ENCODE measurements at regions not wholly inside any gene's neighbourhood (a gene's known extent, or its start where the extent isn't known, plus 50 kb on each side); places are given as distances from the start of the nearest gene placed in this dataset.

GRCh38 chr16:86327321-86327720, 183.0 kb upstream of the FOXF1 start:
- Histone ChIP-seq H3K27me3 (ENCODE audit: control insufficient read depth, extremely low read depth, insufficient read depth, low read length) (no peaks in the 10 kb centered on the region), H3K36me3 (ENCODE audit: control insufficient read depth in 2 of 2, extremely low read depth in 1 of 2, insufficient read depth in 2 of 2, low read length in 2 of 2) (no peaks in the 10 kb centered on the region), H3K4me3 (ENCODE audit: control insufficient read depth in 2 of 3, extremely low read depth in 1 of 3, insufficient read depth in 2 of 3, low read depth in 1 of 3, low read length in 3 of 3) (no peak overlapping the region), H3K4me2 (ENCODE audit: control insufficient read depth, extremely low read depth, insufficient read depth, low read depth, low read length) (no peak overlapping the region), H4K20me1 (ENCODE audit: control insufficient read depth, extremely low read depth, insufficient read depth, low read length) (no peaks in the 10 kb centered on the region), H3K4me1 (ENCODE audit: control insufficient read depth, extremely low read depth, insufficient read depth, low read length) (no peaks in the 10 kb centered on the region), H3K9ac (ENCODE audit: control insufficient read depth, extremely low read depth, insufficient read depth, low read length) (no peak overlapping the region), H3K79me2 (ENCODE audit: control insufficient read depth, insufficient read depth, low read length) (no peaks in the 10 kb centered on the region), H3K9me1 (ENCODE audit: control insufficient read depth, extremely low read depth, insufficient read depth, low read length) (no peaks in the 10 kb centered on the region), H2AFZ (ENCODE audit: control insufficient read depth, low read length) (no peak overlapping the region), H3K27ac (ENCODE audit: control insufficient read depth, insufficient read depth, low read length) (no peak overlapping the region), H3K9me3 (ENCODE audit: control insufficient read depth, low read depth, low read length) (peaks cover 2% of the 10 kb centered on the region)
- no peak for DNase-seq (ENCODE audit: low read depth, low spot score)
- no peak for FAIRE-seq
- dilution Hi-C loops (cut with MboI; ENCODE audit: extremely low pct_ligation_motif_present, low sequenced_read_pairs), result no loop called here
- no peak for TF ChIP-seq EZH2 (IDR thresholded peaks at IDR 0.05; ENCODE audit: low read length)
- no peak for TF ChIP-seq CTCF (optimal IDR thresholded peaks at IDR 0.05 in 1 of 3, IDR thresholded peaks at IDR 0.05 in 1 of 3, conservative IDR thresholded peaks at IDR 0.05 in 1 of 3; ENCODE audit: extremely low read depth in 1 of 3, insufficient read depth in 2 of 3, low read length in 3 of 3)

- no peak for DNase-seq (ENCODE audit: low read depth, low spot score)
- Histone ChIP-seq H3K4me3 (ENCODE audit: control insufficient read depth in 2 of 3, extremely low read depth in 1 of 3, insufficient read depth in 2 of 3, low read depth in 1 of 3, low read length in 3 of 3) (no peak overlapping the region), H3K27me3 (ENCODE audit: control insufficient read depth, extremely low read depth, insufficient read depth, low read length) (no peaks in the 10 kb centered on the region), H3K4me2 (ENCODE audit: control insufficient read depth, extremely low read depth, insufficient read depth, low read depth, low read length) (no peak overlapping the region), H3K27ac (ENCODE audit: control insufficient read depth, insufficient read depth, low read length) (no peak overlapping the region), H2AFZ (ENCODE audit: control insufficient read depth, low read length) (no peak overlapping the region), H3K79me2 (ENCODE audit: control insufficient read depth, insufficient read depth, low read length) (no peaks in the 10 kb centered on the region), H3K9ac (ENCODE audit: control insufficient read depth, extremely low read depth, insufficient read depth, low read length) (no peak overlapping the region), H4K20me1 (ENCODE audit: control insufficient read depth, extremely low read depth, insufficient read depth, low read length) (no peaks in the 10 kb centered on the region), H3K9me1 (ENCODE audit: control insufficient read depth, extremely low read depth, insufficient read depth, low read length) (no peaks in the 10 kb centered on the region), H3K4me1 (ENCODE audit: control insufficient read depth, extremely low read depth, insufficient read depth, low read length) (no peaks in the 10 kb centered on the region), H3K36me3 (ENCODE audit: control insufficient read depth in 2 of 2, extremely low read depth in 1 of 2, insufficient read depth in 2 of 2, low read length in 2 of 2) (no peaks in the 10 kb centered on the region), H3K9me3 (ENCODE audit: control insufficient read depth, low read depth, low read length) (peaks cover 2% of the 10 kb centered on the region)
- FAIRE-seq, result no peak
- dilution Hi-C loops (cut with MboI; ENCODE audit: extremely low pct_ligation_motif_present, low sequenced_read_pairs), result no loop called here
- TF ChIP-seq EZH2 (IDR thresholded peaks at IDR 0.05; ENCODE audit: low read length) (no peak), CTCF (optimal IDR thresholded peaks at IDR 0.05 in 1 of 3, IDR thresholded peaks at IDR 0.05 in 1 of 3, conservative IDR thresholded peaks at IDR 0.05 in 1 of 3; ENCODE audit: extremely low read depth in 1 of 3, insufficient read depth in 2 of 3, low read length in 3 of 3) (no peak)
Measured at GRCh38 chr16:86330906-86331305, 179.4 kb upstream of the FOXF1 start.

Data from keratinocyte (primary cell).